ENCODE measurements at regions not wholly inside any gene's neighbourhood (a gene's known extent, or its start where the extent isn't known, plus 50 kb on each side); places are given as distances from the start of the nearest gene placed in this dataset.
"Not testable (repeated sequence)": the region's sequence is repeated elsewhere in the genome, so short reads cannot be mapped to it uniquely, and the experiment has no call there.

DNA sequence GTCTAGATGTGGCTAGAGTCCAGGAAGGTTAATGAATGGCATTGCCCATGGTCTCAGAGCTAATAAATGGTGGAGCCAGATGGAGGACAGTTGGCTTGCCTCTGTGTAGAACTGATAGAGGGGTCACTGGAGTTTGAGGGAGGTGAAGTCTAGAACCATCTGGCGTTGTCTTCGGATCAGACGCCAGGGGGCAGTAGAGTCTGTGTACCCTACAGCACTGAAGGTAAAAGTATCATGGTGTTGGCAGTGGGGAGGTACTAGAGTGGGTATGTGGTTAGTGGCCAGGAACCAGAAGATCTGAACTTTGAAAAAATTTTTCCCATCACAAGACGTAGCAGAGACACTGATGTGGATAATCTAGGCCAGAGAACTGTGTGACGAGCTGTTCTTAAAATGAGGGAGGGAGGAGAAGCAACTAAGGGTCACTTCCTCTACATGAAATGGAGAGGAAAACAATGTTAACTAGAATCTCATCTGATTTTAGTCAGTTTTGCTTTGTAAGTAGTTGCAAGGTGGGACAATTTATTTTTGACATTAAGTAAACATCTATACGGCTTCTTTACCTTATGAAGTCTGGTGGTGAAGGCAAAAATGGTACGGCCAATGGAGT is 227.9 kb upstream of the PRSS58 start:
- no peaks in the 10 kb centered on the region for H3K36me3 Mint-ChIP-seq (ENCODE audit: insufficient read depth)
- H3K4me1 Mint-ChIP-seq (ENCODE audit: low read depth in 2 of 2): peaks cover 7 to 18% of the 10 kb centered on the region in 2 donors
- DNase-seq (peak in 1 of 3 experiments; percentile 21), ATAC-seq (replicated peaks) (peak; percentile 47)
- H3K9me3 Mint-ChIP-seq: no peaks in the 10 kb centered on the region
- peak overlapping the region in 1 of 2 donors; percentile 84 for H3K27ac Mint-ChIP-seq
- peak overlapping the region in 1 of 2 donors; percentile 20 for H3K4me3 Mint-ChIP-seq
- peaks cover 0 to 9% of the 10 kb centered on the region in 2 donors for H3K27me3 Mint-ChIP-seq

GRCh38 chr7:142483659-142484317 is 225.9 kb upstream of the PRSS58 start:
- no peak overlapping the region for H3K4me3 Mint-ChIP-seq
- no peak for DNase-seq
- no peaks in the 10 kb centered on the region for H3K36me3 Mint-ChIP-seq (ENCODE audit: insufficient read depth)
- no peaks in the 10 kb centered on the region for H3K9me3 Mint-ChIP-seq
- H3K27ac Mint-ChIP-seq: peak overlapping the region in 1 of 2 donors; percentile 90
- H3K27me3 Mint-ChIP-seq: no peaks in the 10 kb centered on the region
- no peak for ATAC-seq (replicated peaks)
- peaks cover 7 to 17% of the 10 kb centered on the region in 2 donors for H3K4me1 Mint-ChIP-seq (ENCODE audit: low read depth in 2 of 2)

GRCh38 chr7:142482891-142483658 is 225.2 kb upstream of the PRSS58 start:
- Mint-ChIP-seq H3K27me3 (no peaks in the 10 kb centered on the region), H3K4me1 (ENCODE audit: low read depth in 2 of 2) (peaks cover 13 to 20% of the 10 kb centered on the region in 2 donors), H3K9me3 (no peaks in the 10 kb centered on the region), H3K4me3 (peak overlapping the region in 1 of 2 donors; percentile 22), H3K36me3 (ENCODE audit: insufficient read depth) (peaks cover 3% of the 10 kb centered on the region), H3K27ac (peak overlapping the region in 1 of 2 donors; percentile 90)
- DNase-seq: peak in 2 of 3 experiments; percentile 12 to 36
- peak; percentile 76 for ATAC-seq (replicated peaks)

DNA sequence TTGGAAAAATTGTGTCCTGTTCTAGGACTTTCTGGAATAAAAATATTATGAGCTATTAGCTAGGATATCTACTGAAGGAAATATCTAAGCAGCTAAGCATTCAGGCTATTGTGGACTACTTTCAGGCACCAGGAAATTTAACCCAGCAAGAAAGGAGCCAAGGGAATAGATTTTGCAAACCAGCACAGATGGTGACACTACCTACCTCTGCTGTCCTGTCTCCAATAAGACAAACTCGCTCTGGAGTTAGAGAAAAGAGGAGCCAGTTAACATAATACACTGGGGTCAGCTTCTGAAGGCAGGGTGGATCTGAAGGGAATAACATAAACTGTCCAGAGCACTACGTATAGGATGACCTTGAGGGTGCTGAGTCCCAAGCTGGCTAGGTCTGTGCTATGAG is 223.7 kb upstream of the PRSS58 start:
- peak overlapping the region in 1 of 2 donors; percentile 7 for H3K27ac Mint-ChIP-seq
- ATAC-seq (replicated peaks): no peak
- H3K27me3 Mint-ChIP-seq: no peaks in the 10 kb centered on the region
- peaks cover 3% of the 10 kb centered on the region for H3K36me3 Mint-ChIP-seq (ENCODE audit: insufficient read depth)
- DNase-seq: no peak
- no peaks in the 10 kb centered on the region for H3K9me3 Mint-ChIP-seq
- peaks cover 21 to 29% of the 10 kb centered on the region in 2 donors for H3K4me1 Mint-ChIP-seq (ENCODE audit: low read depth in 2 of 2)
- no peak overlapping the region for H3K4me3 Mint-ChIP-seq

DNA sequence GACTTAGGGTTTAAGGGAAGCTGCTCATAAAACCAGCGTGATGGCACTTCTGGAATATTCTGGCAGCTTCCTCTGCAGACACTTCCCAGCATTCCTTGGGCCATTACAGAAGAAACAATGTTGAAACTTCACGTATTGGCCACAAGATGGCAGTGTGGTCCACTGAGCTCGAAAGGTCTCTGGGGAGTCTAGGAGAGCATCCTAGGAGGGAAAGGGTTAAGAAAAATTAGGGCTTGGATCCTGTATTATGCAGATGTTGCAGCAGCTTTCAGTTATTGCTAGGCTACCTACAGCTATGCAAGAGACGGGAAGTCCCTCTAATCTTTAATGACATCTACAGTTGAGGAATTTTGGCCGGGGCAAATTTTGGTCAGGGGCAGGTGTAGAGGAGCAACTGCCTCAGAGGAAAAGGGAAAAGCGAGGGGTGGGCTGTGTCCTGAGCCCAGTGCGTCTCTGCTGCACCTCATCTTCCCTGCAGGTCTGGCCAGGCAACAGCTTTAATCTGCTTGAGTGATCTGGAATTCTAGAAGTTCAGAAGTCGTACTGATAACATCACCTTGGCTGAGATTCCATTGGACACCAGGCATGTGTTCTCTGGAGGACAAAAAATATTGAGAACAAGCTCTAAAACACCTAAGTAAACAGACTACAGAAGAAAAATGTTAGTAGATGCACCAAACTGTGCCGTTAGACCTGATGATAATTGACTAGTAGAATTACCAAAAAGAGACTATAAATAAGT is 220.8 kb upstream of the PRSS58 start:
- DNase-seq (no peak), ATAC-seq (replicated peaks) (peak; percentile 47)
- peaks cover 21 to 24% of the 10 kb centered on the region in 2 donors for H3K4me1 Mint-ChIP-seq (ENCODE audit: low read depth in 2 of 2)
- H3K27ac Mint-ChIP-seq: peak overlapping the region in 1 of 2 donors; percentile 38
- H3K9me3 Mint-ChIP-seq: no peaks in the 10 kb centered on the region
- peaks cover 3% of the 10 kb centered on the region for H3K36me3 Mint-ChIP-seq (ENCODE audit: insufficient read depth)
- peak overlapping the region in 1 of 2 donors; percentile 40 for H3K4me3 Mint-ChIP-seq
- H3K27me3 Mint-ChIP-seq: no peaks in the 10 kb centered on the region

DNA sequence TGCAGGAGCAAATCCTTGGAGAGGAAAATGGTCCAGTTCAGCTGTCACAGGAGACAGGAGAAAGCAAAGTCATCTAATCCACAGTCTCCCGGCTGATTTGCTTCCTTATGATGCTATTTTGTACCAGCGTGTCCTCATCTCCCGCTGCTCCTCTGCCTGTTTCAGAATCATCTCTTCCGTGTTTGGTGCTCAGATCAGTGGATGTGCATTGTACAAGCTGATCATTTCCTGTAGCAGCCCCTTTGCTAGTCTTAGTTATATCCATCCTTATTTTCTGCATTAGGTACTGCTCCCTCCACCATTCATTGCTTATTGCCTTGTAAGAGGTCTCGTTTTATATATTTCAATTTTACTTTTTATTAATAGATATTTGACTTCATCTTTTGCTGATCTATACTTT is 219.9 kb upstream of the PRSS58 start:
- H3K27me3 Mint-ChIP-seq; H3K36me3 Mint-ChIP-seq (ENCODE audit: insufficient read depth); H3K9me3 Mint-ChIP-seq; ATAC-seq (replicated peaks); DNase-seq: not testable (repeated sequence)
- peaks cover 16 to 19% of the 10 kb centered on the region in 2 donors for H3K4me1 Mint-ChIP-seq (ENCODE audit: low read depth in 2 of 2)
- peak overlapping the region in 1 of 2 donors; percentile 56 for H3K4me3 Mint-ChIP-seq
- peak overlapping the region; percentile 28 to 49 for H3K27ac Mint-ChIP-seq

GRCh38 chr7:142477079-142477651 is 219.3 kb upstream of the PRSS58 start:
- Mint-ChIP-seq H3K4me1 (ENCODE audit: low read depth in 2 of 2) (peaks cover 16% of the 10 kb centered on the region in 2 donors), H3K27ac (peak overlapping the region; percentile 28 to 49), H3K9me3 (no peaks in the 10 kb centered on the region), H3K36me3 (ENCODE audit: insufficient read depth) (peaks cover 3% of the 10 kb centered on the region), H3K27me3 (no peaks in the 10 kb centered on the region), H3K4me3 (peak overlapping the region; percentile 20 to 56)
- DNase-seq (no peak), ATAC-seq (replicated peaks) (no peak)

DNA sequence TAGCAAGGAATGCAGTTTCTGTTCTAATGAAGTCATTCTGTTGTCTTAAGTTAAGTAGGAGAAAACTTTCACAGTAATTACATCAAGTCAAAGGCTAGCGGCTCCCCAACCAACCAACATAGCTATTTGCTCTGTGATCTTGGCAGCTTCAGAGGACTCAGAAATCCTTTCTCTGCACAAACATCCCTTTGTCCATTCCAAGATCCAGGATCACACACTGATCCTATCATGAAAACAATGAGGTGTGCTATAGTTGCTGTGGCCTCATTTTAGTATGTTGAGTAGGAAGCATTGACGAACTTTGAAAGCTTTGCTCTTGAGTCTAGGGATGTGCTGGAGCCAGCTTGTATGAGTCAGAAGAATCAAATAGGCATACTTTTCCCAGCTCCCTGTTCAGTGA is 218.2 kb upstream of the PRSS58 start:
- ATAC-seq (replicated peaks) (no peak), DNase-seq (no peak)
- no peak overlapping the region for H3K27ac Mint-ChIP-seq
- H3K27me3 Mint-ChIP-seq: no peaks in the 10 kb centered on the region
- H3K36me3 Mint-ChIP-seq (ENCODE audit: insufficient read depth): peaks cover 3% of the 10 kb centered on the region
- no peaks in the 10 kb centered on the region for H3K9me3 Mint-ChIP-seq
- no peak overlapping the region for H3K4me3 Mint-ChIP-seq
- peaks cover 14 to 16% of the 10 kb centered on the region in 2 donors for H3K4me1 Mint-ChIP-seq (ENCODE audit: low read depth in 2 of 2)

DNA sequence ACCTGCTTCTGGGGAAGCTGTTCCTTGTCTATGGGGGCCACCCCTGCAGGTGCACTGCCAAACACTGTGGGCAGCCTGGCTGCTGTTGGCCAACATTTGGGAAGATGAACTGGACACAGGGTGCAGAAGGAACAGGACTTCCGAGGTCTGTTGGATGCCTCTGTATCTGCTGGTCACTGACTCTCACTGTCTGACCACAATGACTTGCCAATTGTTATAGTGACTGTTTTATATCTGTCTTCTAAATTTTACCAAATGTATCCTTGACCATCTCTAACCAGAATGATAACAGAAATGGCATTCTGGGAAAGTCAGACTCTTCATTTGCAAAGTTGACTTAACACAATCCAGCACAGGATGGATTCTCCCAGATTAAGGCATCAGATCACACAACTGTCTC is 214.0 kb upstream of the PRSS58 start:
- H3K4me1 Mint-ChIP-seq (ENCODE audit: low read depth in 2 of 2): peaks cover under 1 to 3% of the 10 kb centered on the region in 2 donors
- H3K27ac Mint-ChIP-seq: no peak overlapping the region
- DNase-seq (no peak), ATAC-seq (replicated peaks) (no peak)
- H3K9me3 Mint-ChIP-seq: no peaks in the 10 kb centered on the region
- peaks cover 0 to 6% of the 10 kb centered on the region in 2 donors for H3K27me3 Mint-ChIP-seq
- peak overlapping the region in 1 of 2 donors; percentile 41 for H3K4me3 Mint-ChIP-seq
- H3K36me3 Mint-ChIP-seq (ENCODE audit: insufficient read depth): no peaks in the 10 kb centered on the region

GRCh38 chr7:142470544-142470830 is 212.6 kb upstream of the PRSS58 start:
- Mint-ChIP-seq H3K27me3 (peaks cover 0 to 12% of the 10 kb centered on the region in 2 donors), H3K4me1 (ENCODE audit: low read depth in 2 of 2) (peaks cover 0 to 3% of the 10 kb centered on the region in 2 donors), H3K36me3 (ENCODE audit: insufficient read depth) (no peaks in the 10 kb centered on the region), H3K4me3 (peak overlapping the region in 1 of 2 donors; percentile 29), H3K9me3 (no peaks in the 10 kb centered on the region), H3K27ac (no peak overlapping the region)
- ATAC-seq (replicated peaks) (no peak), DNase-seq (no peak)

DNA sequence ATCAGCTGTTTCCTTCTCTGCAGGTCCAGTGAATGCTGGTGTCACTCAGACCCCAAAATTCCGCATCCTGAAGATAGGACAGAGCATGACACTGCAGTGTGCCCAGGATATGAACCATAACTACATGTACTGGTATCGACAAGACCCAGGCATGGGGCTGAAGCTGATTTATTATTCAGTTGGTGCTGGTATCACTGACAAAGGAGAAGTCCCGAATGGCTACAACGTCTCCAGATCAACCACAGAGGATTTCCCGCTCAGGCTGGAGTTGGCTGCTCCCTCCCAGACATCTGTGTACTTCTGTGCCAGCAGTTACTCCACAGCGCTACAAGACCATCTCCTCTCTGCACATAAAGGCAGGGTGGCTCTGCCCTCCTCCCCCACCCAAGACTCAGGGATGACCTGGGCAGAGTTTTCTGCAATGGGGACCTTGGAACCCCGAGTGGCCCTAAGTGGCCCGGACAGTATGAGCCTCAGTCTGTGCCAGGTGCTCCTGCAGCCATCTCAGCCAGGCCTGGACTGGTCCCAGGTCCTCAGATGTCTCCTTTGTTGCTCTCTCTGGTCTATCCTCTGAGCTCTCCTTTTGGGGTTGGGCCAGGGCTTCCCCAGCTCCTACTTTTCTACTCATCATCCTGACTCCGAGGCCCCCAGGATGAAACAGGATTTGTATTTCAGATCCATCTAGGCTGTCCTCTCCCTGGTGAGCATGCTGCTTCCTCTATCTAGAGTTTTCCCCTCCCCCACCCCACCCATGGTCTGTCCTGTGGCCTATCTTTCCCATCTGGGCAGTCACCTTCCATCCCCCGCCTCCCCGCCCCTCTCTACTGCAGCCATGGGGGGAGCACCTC is 212.1 kb upstream of the PRSS58 start:
- no peak for ATAC-seq (replicated peaks)
- no peak overlapping the region for H3K27ac Mint-ChIP-seq

DNA sequence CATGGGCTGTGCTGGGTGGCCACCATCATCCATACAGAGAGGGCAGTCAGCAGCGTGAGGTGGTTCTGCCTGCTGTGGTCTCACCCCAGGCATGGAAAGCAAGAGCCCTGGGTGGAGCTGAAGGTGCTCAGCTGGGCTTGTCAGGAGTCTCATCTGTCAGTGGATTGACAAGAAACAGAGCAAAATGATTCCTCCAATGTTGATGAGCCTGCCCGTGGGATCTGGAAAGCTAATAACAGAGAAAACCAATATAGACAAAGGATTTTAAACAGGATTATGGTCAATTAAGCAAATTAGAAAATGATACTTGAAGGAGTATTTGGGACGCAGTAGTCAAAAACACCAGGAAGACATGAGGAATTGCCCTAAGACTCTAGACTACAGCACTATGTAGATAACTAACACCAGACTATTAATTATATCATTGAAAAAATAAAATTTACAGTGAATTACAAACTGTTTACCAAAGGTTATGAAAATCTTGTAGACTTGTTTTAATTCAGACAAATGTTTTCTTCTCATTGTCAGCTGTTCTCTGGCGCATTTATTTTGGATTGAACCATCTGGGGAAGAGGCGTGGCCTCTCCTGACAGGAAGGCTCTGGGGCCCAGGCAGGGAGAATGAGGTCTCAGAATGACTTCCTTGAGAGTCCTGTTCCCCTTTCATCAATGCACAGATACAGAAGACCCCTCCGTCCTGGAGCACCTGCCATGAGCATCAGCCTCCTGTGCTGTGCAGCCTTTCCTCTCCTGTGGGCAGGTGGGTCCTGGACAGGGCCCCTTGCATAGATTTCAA is 211.2 kb upstream of the PRSS58 start:
- Mint-ChIP-seq H3K36me3 (ENCODE audit: insufficient read depth) (no peaks in the 10 kb centered on the region), H3K9me3 (no peaks in the 10 kb centered on the region)

More for the DNA sequence above, 212.1 kb upstream of the PRSS58 start:
- peaks cover 0 to 15% of the 10 kb centered on the region in 2 donors for H3K27me3 Mint-ChIP-seq
- H3K4me1 Mint-ChIP-seq (ENCODE audit: low read depth in 2 of 2): peaks cover 0 to 3% of the 10 kb centered on the region in 2 donors
- no peak overlapping the region for H3K4me3 Mint-ChIP-seq
- no peak for DNase-seq
- no peaks in the 10 kb centered on the region for H3K36me3 Mint-ChIP-seq (ENCODE audit: insufficient read depth)
- H3K9me3 Mint-ChIP-seq: no peaks in the 10 kb centered on the region

More for the DNA sequence above, 211.2 kb upstream of the PRSS58 start:
- peaks cover 0 to 15% of the 10 kb centered on the region in 2 donors for H3K27me3 Mint-ChIP-seq
- no peak for DNase-seq
- peaks cover 0 to 3% of the 10 kb centered on the region in 2 donors for H3K4me1 Mint-ChIP-seq (ENCODE audit: low read depth in 2 of 2)
- ATAC-seq (replicated peaks): no peak
- no peak overlapping the region for H3K27ac Mint-ChIP-seq
- H3K4me3 Mint-ChIP-seq: no peak overlapping the region
